ENCODE measurements at regions not wholly inside any gene's neighbourhood (a gene's known extent, or its start where the extent isn't known, plus 50 kb on each side); places are given as distances from the start of the nearest gene placed in this dataset.

DNA sequence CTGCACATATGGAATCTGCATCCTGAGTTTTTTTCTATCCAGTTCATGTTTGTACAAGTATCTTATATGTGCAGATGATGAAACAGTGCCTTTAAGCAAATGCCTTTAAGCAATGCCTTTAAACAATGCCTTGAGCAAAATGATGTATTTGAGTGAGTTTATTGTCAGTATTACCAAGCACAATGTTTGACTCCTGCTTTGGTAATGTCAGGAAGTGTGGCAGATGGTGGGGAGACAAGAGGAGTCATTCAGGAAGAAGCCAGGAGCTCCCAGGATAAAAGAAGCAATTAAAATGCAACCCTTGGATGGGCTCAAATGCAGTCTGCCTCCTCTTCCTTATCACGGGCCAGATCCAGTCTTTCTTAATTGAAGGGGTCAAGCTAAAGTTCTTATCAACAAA is 108.7 kb upstream of the KCNJ15 start:
- no peak for DNase-seq (ENCODE audit: low read depth in 2 of 2)

DNA sequence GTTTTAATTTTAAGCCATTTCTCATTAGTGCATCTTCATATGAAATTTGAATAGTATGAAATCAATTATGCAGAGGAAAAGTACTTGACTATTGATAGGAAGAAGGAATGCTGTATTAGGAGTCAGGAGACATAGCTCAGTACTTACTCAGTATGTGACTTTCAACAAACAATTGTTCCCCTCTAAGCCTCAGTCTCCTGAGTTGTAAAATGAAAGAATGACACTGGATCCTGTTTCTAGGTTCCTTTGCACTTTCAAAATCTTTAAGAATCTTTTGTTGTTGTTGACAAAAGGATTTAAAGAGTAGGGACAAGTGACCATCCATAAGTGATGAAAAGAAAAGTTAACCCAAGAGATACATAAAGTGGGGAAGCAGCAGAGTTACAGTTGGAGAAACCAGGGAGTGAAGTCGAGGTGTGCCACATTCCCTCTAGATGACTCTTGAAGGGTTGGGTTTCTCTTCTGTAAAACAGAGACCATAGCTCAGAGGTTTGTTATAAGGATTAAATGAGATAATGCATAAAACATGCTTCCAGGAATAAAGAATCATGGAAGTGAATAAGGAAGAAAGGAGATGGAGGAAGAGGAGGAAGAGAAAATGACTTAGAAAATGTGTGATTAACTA is 105.7 kb upstream of the KCNJ15 start:
- no peak for DNase-seq (ENCODE audit: low read depth in 2 of 2)

DNA sequence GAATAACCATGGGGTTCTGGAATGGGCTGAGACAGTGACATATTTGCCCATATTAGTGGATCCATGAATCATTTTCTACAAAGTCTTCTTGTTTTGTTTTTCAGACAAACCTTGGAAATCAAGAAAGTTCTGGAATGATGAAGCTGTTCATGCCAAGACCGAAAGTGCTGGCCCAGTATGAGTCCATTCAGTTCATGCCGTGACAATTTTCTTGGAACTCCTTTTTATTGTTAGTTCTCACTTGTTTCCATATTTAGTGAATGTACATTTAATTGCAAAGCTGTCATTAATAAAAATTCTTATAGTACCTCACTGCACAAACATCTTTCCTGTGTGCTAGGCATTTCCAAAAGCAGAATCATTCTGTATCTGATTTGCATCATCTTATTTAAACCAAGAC is 100.6 kb upstream of the KCNJ15 start:
- no peak for DNase-seq (ENCODE audit: low read depth in 2 of 2)

DNA sequence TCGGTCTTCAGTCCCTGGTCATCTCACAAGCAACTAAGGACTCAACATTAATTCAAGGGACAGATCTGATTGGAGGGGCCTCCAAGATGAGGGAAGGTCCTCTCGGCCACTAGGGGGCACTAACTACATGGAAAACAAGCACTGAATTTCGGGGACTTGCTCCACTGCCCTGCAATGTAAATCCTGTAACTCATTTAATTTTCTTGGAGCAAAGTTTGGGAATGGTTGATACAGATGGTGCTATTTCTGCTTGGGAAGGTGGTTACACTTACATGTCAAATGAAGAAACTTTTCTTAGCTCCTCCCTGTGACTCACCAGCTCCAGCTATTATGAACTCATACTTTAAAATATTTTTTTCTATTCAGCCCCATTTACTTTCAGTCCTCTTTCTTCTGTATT is 97.4 kb upstream of the KCNJ15 start:
- peak; percentile 75 to 87 for DNase-seq (ENCODE audit: low read depth in 2 of 2)

DNA sequence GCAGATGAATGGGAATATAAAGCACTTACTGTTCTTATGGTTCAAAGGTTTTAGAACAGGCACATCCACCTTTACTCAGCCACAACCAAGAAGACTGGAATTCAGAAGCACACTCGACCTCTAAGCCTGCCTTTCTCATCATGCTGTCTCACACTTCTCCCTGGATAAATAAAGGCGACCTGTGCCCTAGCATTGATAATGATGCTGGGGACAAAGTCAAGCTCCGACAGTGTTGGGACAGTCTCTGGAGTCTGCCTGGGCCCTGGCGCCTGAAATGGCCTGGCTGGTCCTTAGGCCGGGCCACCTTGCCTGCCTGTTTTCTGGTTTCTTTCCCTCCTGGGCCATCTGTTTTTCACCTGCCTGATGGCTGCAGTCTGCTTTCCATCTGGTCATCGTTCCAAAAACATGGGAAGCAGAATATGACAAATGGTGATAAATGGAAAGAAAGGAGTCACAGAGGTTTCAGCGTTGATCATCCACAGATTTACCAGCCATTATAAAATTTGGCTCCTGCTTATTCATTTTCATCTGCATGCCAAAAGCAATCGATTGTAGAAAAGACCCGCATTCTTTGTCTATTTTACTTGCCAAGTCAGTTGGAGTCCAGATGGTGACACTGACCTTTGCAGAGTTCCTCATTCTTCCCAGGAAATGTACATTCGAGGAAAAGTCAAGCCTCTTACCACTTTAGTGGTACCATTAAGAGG is 91.2 kb upstream of the KCNJ15 start:
- peak; percentile 69 to 71 for DNase-seq (ENCODE audit: low read depth in 2 of 2)

DNA sequence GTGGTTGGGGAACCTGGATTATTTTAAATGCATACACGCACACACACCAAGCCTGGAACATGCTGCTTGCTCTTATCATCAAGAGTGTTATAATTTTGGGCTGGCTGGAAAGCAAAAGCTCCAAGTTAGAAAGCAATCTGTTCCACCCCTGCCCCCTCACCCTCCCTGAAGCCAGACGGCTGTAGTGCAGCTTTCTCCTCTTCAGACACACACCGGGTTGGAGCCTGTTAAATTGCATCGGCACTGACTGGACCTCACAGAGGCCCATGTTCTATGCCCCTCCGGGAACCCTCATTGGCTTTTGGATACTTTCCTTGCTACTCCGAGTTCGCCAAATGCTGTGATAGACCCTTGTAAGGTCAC is 90.6 kb upstream of the KCNJ15 start:
- no peak for DNase-seq (ENCODE audit: low read depth in 2 of 2)

DNA sequence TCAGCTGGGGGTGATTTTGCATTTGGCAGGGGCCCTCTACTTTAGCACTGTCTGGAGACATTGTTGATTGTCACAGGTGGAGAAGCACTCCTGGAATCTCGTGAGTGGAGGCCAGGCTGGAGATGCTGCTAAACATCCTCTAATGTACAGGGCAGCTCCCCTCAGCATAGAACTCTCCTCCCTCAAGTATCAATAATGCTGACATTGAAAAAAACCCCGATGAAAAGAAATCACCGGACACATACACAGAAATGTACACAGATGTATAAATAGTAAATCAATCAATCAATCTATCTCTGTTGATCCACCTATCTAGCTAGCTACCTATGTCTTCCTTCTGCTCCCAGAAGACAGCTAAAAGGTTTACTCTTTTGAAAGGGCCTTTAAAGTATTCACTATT is 89.4 kb upstream of the KCNJ15 start:
- DNase-seq (ENCODE audit: low read depth in 2 of 2): no peak

DNA sequence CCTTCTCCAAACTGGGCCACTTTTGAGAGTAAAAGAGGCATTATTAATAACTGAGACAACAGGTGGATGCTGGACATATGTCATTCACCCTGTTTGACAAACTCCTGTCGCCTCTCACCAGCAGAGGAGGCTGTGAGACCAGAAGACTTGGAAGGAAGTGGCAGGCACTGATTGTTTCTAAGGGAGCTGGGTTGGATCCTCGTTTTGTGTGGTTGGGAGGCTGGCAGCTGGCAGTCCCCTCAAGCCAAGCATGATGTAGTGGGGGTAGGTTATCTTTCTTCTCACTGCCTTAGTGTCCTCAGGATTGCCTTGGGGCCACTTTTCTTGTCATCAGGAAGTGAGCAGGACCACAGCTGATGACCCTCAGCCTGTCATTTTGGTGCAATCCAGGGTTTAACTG is 86.5 kb upstream of the KCNJ15 start:
- no peak for DNase-seq (ENCODE audit: low read depth in 2 of 2)

DNA sequence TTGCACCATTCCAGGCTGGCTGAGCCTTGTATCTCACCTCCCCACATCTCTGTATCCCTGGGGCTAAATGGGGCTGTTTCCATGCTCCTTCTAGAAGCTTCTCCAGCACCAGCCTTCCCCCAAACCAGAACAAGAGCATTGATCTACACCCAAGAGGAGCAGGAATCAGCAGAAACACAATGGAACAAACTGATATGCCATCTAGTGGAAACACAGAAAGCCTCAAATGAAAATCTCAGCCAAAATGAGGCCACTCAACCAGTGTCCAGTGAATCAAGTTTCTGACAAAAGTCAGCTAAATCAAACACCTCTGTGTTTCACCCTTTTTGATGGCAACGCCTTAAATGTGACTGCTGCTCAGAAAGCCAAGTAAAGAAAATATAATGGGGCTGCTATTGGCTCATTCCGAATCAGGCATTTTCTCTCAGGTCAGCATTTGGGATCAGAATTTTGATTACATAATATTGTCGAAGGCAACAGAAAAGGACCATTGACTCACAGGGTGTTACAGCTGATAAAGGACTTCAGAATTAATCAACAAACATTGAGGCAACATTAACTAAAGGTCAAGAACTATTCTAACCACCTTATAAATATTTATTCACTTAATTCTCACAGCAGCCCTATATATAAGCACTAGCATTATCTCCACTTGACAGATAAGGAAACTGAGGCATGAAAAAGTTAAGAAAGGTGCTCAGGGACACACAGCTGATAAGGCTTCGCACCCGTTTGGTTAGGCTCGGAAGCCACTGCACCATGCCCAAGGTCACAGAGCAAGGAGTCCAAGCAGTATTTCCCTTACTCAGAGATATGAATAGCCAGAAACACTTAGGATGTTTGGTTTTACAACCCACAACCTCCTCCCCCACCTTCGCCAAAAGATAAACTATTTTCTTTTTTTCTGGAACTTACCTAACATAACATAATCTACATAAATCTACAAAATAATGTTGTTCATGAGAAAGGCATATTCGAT is 85.8 kb upstream of the KCNJ15 start:
- DNase-seq (ENCODE audit: low read depth in 2 of 2): no peak

DNA sequence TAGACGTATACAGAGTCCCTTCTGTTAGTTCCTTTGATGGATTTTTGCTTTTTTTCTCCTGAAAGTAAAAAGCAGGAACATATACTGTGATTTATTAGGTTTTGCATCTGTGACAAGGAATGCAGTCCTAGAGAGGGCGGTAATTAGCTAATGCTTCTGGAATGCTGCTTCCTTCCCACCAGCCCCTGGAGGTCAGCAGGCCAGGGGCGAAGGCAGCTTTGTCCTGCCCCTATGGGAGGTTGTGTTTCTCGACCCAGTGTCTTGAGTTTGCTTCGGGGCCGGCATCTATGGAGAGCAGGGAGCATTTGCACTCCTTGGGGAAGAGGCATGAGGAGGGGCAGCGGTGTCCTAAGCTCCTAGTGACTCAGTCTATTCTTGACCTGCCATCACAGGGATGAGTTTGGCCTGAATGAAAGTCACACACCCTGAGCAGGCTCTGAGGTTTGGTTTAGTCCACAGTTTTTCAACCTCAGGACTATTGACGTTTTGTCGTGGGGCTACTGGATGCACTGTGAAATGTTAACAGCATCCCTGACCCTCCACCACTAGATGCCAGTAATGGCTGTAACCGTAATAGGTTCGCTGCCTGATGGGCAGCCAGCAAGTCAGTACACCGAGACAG is 85.0 kb upstream of the KCNJ15 start:
- no peak for DNase-seq (ENCODE audit: low read depth in 2 of 2)

DNA sequence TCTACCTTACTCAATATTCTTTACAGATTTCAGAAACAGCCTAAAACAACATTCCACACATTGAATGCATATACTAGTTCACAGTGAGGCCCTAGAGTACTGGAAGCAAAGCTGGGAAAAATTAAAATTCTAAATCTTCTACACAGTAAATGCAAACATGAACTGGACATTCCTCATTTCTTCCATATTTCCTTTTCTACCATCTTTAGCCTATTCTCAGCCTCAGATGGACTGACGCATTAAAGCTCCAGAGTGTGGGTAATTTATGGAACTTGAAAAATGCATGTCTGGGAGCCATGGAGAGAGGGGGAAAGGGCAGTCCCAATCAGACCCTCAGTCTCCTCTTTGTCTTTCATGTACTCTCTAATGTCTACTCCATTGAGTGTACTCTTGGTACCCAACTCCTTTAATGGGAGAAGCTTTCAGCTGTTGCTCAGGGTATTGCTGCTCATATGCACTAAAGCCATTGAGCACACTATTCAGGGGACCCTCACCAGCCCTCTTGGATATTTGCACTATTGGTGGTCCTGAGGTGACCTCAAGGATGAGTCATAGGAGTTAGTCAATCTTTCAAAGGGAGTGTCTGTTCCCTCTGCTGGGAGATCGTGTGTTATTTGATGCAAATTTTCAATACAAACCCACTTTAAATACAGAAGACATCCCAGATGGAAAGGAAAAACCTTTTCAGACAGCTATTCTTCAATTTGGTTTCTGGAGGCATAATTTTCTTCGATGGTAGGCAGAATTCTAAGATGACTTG is 83.3 kb upstream of the KCNJ15 start:
- no peak for DNase-seq (ENCODE audit: low read depth in 2 of 2)

DNA sequence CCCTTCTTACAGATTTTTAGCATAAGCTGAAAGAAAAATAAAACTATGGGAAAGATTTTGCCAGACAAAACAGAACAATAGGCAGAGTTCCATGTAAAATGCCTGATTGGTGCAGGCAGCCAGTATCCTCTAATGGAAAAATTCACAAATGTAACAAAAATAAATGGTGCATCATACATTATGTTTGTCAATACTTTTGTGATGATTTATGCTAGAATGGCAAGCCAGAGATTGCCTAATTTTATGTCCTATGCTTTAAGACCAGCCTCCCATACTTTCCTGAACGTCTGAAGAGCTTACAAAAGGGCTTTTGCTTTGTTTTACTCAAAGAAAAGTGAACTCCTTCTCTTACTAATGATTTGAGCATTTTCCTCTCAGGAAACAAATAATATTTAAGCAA is 81.5 kb upstream of the KCNJ15 start:
- no peak for DNase-seq (ENCODE audit: low read depth in 2 of 2)

DNA sequence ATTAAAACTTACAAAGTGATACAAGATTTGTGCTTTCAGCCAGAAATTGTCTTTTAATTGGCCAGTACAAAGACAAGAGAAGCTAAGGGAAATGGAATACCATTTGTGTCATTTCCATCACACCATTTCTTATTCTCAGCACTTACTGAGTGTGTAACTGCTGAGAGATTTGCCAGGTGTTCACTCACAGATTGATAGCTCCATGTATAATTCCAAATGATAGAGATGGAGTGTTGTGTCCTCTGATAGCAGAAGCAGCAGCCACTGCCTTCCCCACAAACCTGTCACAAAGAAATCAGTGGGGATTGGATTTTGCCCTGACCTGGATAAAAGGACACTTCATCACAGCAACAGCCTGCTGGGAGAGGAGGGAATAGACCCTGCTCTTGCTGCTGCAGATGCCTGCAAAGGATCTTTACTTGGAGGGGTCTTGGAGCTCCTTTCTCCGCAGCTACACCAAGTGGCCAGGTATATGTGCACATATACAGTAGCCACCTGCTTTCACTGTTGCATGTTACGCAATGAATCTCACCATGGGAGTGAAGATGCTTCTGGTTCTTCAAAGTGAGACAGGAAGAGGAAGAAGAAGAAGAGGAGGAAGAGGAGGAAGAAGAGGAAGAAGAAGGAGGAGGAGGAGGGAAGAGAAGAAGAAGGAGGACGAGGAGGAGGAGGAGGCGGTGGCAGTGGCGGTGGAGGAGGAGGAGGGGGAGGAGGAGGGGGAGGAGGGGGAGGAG is 78.7 kb upstream of the KCNJ15 start:
- DNase-seq (ENCODE audit: low read depth in 2 of 2): no peak

DNA sequence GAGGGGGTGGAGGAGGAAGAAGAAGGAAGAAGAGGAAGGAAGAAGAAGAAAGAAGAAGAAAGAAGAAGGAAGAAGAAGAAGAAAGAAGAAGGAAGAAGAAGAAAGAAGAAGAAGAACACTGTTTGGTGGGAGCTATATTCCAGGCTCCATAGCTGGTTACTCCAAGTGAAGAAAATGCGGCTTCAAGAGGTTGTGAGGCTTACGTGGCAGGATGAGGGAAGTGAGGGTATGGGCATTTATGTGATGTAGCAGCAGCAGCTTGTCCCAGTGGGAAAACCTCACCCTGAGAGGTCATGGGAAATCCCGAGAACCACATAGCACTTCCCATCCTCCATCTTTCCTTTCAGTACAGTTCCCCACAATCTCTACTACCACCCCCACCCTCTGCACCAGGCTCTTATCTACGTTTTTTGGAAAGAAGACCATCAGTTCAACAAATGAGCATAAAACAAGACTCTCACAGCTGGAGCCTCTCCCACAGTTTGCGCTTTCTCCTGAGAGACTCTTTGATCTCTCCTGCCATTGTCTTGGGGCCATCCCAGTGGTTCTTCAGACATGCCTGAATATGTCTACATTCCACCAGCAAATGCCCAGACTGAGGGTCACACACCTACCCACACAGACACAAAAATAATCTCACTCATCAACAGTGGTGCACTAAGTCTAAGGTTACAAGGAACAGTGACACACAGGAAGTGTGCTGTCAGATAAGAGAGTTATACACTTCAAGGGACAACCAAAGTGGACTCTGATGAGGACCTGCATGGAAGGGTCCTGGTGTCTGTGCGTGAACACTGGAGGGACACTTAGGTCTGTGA is 77.9 kb upstream of the KCNJ15 start:
- DNase-seq (ENCODE audit: low read depth in 2 of 2): no peak

DNA sequence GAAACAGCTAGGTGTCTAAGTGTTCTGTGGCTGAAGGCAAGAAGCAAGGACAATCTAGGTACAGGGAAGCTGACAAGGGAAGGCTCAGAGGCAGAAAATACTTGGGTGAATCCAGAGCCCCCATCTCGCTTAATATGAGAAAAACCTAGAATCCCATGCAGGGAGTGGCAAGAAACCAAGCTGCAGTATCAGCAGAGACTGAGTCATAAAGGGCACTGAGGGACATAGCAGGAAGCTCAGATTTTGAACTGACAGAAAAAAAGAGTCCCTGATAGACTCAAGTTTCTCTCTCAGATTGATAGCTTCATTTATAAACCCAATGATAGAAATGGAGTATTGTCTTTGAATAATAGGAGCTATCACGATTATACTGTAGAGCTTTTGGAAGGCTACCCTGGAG is 77.3 kb upstream of the KCNJ15 start:
- no peak for DNase-seq (ENCODE audit: low read depth in 2 of 2)

DNA sequence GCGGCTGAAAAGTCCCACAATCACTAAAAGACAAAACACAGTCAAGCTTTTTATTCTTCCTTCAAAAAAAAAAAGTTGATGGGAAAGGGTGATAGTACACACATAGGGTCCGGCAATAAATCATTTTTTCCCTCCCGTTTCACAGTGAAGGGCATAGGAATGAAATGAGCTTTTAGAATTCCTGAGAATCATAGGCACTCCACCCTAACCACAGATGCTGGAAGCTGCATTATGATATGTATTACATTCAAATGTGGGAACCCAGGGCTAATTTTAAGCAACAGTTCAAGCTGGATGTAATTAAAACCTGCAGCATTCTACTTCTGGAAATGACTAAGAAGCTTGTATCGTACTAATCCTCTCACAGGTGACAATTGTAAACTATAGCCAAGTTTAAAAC is 75.7 kb upstream of the KCNJ15 start:
- peak; percentile 90 to 91 for DNase-seq (ENCODE audit: low read depth in 2 of 2)

DNA sequence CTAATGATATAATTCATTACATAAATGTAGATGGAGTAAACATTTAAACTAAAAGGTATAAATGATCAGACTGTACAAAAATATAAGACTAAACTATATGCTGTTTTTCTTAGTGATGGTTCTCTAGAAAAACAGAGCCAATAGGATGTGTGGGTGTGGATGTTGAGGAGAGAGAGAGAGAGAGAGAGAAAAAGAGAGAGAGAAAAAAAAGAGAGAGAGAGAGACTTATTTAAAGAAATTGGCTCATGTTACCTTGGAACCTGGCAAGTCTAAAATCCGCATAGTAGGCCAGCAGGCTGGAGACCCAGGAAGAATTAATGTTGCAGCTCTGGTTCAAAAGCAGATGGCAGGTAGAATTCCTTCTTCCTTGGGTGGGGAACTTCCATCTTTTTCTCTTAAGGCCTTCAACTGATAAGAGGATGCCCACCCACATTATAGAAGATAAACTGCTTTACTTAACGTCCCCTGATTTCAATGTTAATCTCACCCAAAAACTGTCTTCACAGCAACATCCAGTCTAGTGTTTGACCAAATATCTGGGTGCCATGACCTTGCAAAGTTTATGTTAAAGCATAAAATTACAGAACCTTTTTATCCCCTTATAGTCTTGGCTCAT is 74.3 kb upstream of the KCNJ15 start:
- no peak for DNase-seq (ENCODE audit: low read depth in 2 of 2)

DNA sequence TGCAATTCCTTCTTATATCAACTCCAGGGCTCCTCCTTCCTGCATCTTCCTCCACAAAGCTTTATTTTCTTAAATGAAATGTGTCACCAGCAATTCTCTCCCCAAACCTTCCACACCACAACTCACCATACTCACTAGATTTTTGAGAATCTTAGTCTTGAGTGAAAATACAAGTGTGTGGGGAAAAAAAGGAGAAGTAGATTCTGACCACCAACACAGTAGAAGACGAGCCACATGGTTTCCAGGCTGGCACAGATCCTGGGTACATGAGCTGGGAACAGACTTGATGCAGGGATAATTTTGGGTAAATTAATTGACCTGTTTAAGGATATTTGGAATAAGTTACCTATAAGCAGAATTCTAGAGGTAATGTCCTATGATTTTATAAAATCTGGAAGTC is 72.8 kb upstream of the KCNJ15 start:
- no peak for DNase-seq (ENCODE audit: low read depth in 2 of 2)

DNA sequence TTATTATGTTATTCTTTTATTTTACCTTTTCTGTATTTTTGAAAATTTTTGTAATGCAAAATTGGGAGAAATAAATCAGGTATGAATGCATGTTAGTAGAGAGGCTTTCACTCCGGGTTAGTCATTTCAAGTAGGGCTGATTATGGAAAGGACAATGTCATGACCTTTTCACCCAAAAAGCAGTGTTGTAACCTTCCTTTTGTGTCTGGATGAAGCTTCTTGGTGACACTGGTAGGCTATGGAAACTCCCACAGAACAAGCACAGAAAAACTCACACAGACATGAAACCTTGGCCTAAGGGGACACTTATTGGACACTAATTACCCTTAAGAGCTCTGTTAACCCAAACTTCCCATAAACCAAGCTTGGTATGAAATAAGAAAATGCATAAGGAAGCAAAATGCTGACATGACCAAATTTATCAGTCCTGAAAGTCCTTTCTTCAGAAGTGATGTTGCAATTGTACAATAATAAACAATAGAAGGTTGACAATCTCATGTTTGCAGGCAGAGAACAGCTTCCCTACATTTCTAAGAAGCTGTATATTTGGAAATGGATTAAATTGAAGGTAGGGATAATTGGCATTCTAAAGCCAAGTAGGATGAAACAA is 70.0 kb upstream of the KCNJ15 start:
- no peak for DNase-seq (ENCODE audit: low read depth in 2 of 2)

Measured in fibroblast of skin of left biceps (primary cell).